ENCODE measurements at regions not wholly inside any gene's neighbourhood (a gene's known extent, or its start where the extent isn't known, plus 50 kb on each side); places are given as distances from the start of the nearest gene placed in this dataset.

DNA sequence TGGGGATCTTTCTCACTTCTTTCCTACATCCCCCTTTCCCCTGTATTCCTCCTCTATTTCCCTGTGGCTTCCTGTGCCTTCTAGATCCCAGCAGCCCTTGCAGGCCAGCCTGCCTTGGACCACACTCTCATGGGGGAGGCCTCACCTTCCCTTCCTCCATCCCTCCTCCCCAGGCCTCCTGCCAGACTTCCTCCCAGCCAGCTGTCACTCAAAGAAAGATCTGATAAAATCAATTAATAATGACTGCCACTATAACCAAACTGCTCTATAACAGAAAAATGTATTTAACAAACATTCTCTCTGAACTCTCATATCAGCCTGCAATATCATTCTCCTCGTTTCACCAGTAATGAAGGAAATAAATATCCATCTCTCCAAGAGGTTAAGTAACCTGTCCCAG is 144.9 kb upstream of the SIX2 start:
- no peak for TF ChIP-seq CTCF (IDR thresholded peaks at IDR 0.05)
- no peak for TF ChIP-seq POLR2A (IDR thresholded peaks at IDR 0.05)

Data from ovary (tissue), 3 donors.